ENCODE measurements at regions not wholly inside any gene's neighbourhood (a gene's known extent, or its start where the extent isn't known, plus 50 kb on each side); places are given as distances from the start of the nearest gene placed in this dataset.

GRCh38 chr6:121837545-121838229 lies 402.2 kb downstream of the GJA1 start:
- DNase-seq (ENCODE audit: low spot score) = no peak
- peaks cover 11% of the 10 kb centered on the region for H3K4me1 Mint-ChIP-seq (ENCODE audit: unreplicated experiment)
- H3K27me3 Mint-ChIP-seq (ENCODE audit: unreplicated experiment) = no peaks in the 10 kb centered on the region
- no peaks in the 10 kb centered on the region for H3K36me3 Mint-ChIP-seq (ENCODE audit: low read depth, unreplicated experiment)
- no peak overlapping the region for H3K27ac Mint-ChIP-seq (ENCODE audit: unreplicated experiment)
- no peaks in the 10 kb centered on the region for H3K9me3 Mint-ChIP-seq (ENCODE audit: unreplicated experiment)
- no peak overlapping the region for H3K4me3 Mint-ChIP-seq (ENCODE audit: unreplicated experiment)
- no peak for TF ChIP-seq CTCF (IDR thresholded peaks at IDR 0.05; ENCODE audit: unreplicated experiment)

GRCh38 chr6:121838842-121839241 lies 403.4 kb downstream of the GJA1 start:
- H3K9me3 Mint-ChIP-seq (ENCODE audit: unreplicated experiment) = no peaks in the 10 kb centered on the region
- no peak overlapping the region for H3K4me3 Mint-ChIP-seq (ENCODE audit: unreplicated experiment)
- DNase-seq (ENCODE audit: low spot score) = no peak
- H3K27me3 Mint-ChIP-seq (ENCODE audit: unreplicated experiment) = no peaks in the 10 kb centered on the region
- H3K27ac Mint-ChIP-seq (ENCODE audit: unreplicated experiment) = no peak overlapping the region
- H3K36me3 Mint-ChIP-seq (ENCODE audit: low read depth, unreplicated experiment) = no peaks in the 10 kb centered on the region
- H3K4me1 Mint-ChIP-seq (ENCODE audit: unreplicated experiment) = peaks cover 11% of the 10 kb centered on the region
- TF ChIP-seq CTCF (IDR thresholded peaks at IDR 0.05; ENCODE audit: unreplicated experiment) = no peak

- H3K9me3 Mint-ChIP-seq (ENCODE audit: unreplicated experiment) = no peaks in the 10 kb centered on the region
- peaks cover 11% of the 10 kb centered on the region for H3K4me1 Mint-ChIP-seq (ENCODE audit: unreplicated experiment)
- H3K4me3 Mint-ChIP-seq (ENCODE audit: unreplicated experiment) = no peak overlapping the region
- no peak for TF ChIP-seq CTCF (IDR thresholded peaks at IDR 0.05; ENCODE audit: unreplicated experiment)
- no peak overlapping the region for H3K27ac Mint-ChIP-seq (ENCODE audit: unreplicated experiment)
- H3K27me3 Mint-ChIP-seq (ENCODE audit: unreplicated experiment) = no peaks in the 10 kb centered on the region
- no peak for DNase-seq (ENCODE audit: low spot score)
- no peaks in the 10 kb centered on the region for H3K36me3 Mint-ChIP-seq (ENCODE audit: low read depth, unreplicated experiment)
Observed at GRCh38 chr6:121839896-121840295, 404.4 kb downstream of the GJA1 start.

DNA sequence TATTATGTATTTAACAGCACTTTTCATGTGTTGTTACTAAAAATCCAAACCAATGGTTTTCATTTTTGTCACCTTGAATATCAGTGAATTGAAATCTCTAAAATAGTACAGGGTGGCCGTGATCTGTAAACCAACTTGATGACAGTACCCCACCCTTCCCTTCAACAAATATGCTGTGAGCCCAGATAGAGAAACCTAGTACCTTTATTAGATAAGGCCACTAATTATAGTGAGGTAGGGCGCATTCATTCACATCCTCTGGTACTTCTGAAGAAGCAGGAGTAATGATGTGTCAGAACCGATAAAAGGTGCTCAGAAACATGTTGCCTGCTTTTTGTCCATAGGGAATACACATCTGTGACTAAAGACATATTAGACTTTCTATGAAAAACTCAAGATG lies 409.5 kb downstream of the GJA1 start:
- Mint-ChIP-seq H3K4me1 (ENCODE audit: unreplicated experiment) (peaks cover 24% of the 10 kb centered on the region), H3K27ac (ENCODE audit: unreplicated experiment) (no peak overlapping the region), H3K36me3 (ENCODE audit: low read depth, unreplicated experiment) (no peaks in the 10 kb centered on the region), H3K4me3 (ENCODE audit: unreplicated experiment) (no peak overlapping the region), H3K27me3 (ENCODE audit: unreplicated experiment) (no peaks in the 10 kb centered on the region), H3K9me3 (ENCODE audit: unreplicated experiment) (no peaks in the 10 kb centered on the region)
- TF ChIP-seq CTCF (IDR thresholded peaks at IDR 0.05; ENCODE audit: unreplicated experiment) = no peak
- DNase-seq (ENCODE audit: low spot score) = no peak

- no peak for DNase-seq (ENCODE audit: low spot score)
- Mint-ChIP-seq H3K4me1 (ENCODE audit: unreplicated experiment) (peaks cover 21% of the 10 kb centered on the region), H3K4me3 (ENCODE audit: unreplicated experiment) (no peak overlapping the region), H3K27me3 (ENCODE audit: unreplicated experiment) (no peaks in the 10 kb centered on the region), H3K36me3 (ENCODE audit: low read depth, unreplicated experiment) (no peaks in the 10 kb centered on the region), H3K9me3 (ENCODE audit: unreplicated experiment) (no peaks in the 10 kb centered on the region), H3K27ac (ENCODE audit: unreplicated experiment) (no peak overlapping the region)
- no peak for TF ChIP-seq CTCF (IDR thresholded peaks at IDR 0.05; ENCODE audit: unreplicated experiment)
Observed at GRCh38 chr6:121847806-121848522, 412.5 kb downstream of the GJA1 start.
